HEK293T (cell line): ENCODE measurements at regions not wholly inside any gene's neighbourhood (a gene's known extent, or its start where the extent isn't known, plus 50 kb on each side); places are given as distances from the start of the nearest gene placed in this dataset.

ENCODE experiments used
- ELF4 ChIP-seq: fragments of 450-650 bp; IDR thresholded peaks from 2 replicates; pipeline ENCODE4 v1.6.1; 2017; ENCODE audit warnings: antibody characterized with exemption
- FOXM1 ChIP-seq: fragments of 450-650 bp; IDR thresholded peaks from 2 replicates; pipeline ENCODE4 v1.6.1; 2017; ENCODE audit warnings: mild to moderate bottlenecking, borderline replicate concordance
- L3MBTL2 ChIP-seq: fragments of 450-650 bp; conservative IDR thresholded peaks from 2 replicates; pipeline ENCODE4 v1.6.1; 2016; ENCODE audit warnings: mild to moderate bottlenecking
- NFRKB ChIP-seq: fragments of 450-650 bp; IDR thresholded peaks from 2 replicates; pipeline ENCODE4 v1.6.1; 2016; ENCODE audit warnings: mild to moderate bottlenecking, moderate library complexity
- SP1 ChIP-seq: fragments of 450-650 bp; IDR thresholded peaks from 2 replicates; pipeline ENCODE4 v1.6.1; 2017
- ZNF384 ChIP-seq: fragments of 450-650 bp; IDR thresholded peaks from 2 replicates; pipeline ENCODE4 v1.6.1; 2016

DNA sequence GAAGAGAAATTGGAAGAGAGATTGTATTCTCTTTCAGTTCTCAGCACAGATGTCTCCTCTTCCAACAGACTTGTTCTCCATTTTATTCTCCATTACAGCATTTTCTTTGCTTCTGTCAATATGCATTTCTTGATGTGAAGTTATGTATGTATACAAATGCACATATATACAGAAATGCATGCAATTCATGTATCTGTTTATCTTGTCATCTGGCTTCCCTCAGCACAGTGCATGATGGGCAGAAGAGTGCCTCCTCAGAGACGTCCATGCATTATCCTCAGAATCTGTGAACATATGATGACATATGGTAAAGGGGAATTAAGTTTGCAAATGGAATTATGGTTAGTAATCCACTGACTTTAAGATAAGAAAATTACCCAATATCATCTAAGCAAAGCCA is 106.7 kb upstream of the VWC2 start:
- TF ChIP-seq FOXM1 (no peak), NFRKB (no peak), L3MBTL2 (no peak), ZNF384 (no peak), ELF4 (no peak), SP1 (no peak)
